Prostate gland (tissue), 2 donors: ENCODE measurements at regions not wholly inside any gene's neighbourhood (a gene's known extent, or its start where the extent isn't known, plus 50 kb on each side); places are given as distances from the start of the nearest gene placed in this dataset.

Experiments used
- DNase-seq: peaks from one replicate; pipeline ENCODE4 v3.0.0-alpha.2; 2019; ENCODE audit warnings: low spot score
- H3K27ac ChIP-seq, 2 donors: fragments of 200-600 bp; sonication (generic); 2 replicates each; pipeline ENCODE4 v1.5.1; 2017 to 2019
- H3K27me3 ChIP-seq: fragments of 200-600 bp; sonication (generic); replicated peaks from 2 replicates; pipeline ENCODE4 v1.5.1; 2019; ENCODE audit not compliant: insufficient read depth
- H3K36me3 ChIP-seq, 2 donors: fragments of 200-600 bp; sonication (generic); 1 replicate in 1 of 2; 2 replicates in 1 of 2; pipeline versions ENCODE4 v1.5.1 to v1.8.1; 2017 to 2019
- H3K4me1 ChIP-seq: fragments of 200-600 bp; sonication (generic); replicated peaks from 2 replicates; pipeline ENCODE4 v1.5.1; 2019
- H3K4me3 ChIP-seq, 2 donors: fragments of 200-600 bp; sonication (generic); 2 replicates each; pipeline ENCODE4 v1.5.1; 2017 to 2019
- H3K9me3 ChIP-seq: fragments of 200-600 bp; sonication (generic); 2 replicates; pipeline ENCODE4 v1.5.1; 2017
- POLR2A ChIP-seq: fragments of 450-650 bp; IDR thresholded peaks from one replicate; pipeline ENCODE4 v1.6.1; 2016; ENCODE audit warnings: antibody characterized with exemption, mild to moderate bottlenecking
- POLR2AphosphoS5 ChIP-seq: sonication (generic); formaldehyde crosslinking; IDR thresholded peaks from one replicate; pipeline ENCODE4 v1.6.1; 2017; ENCODE audit warnings: antibody characterized with exemption
- WGBS: methylation state at CpG from one replicate; pipeline ENCODE4 v1.1.5; 2018; 5-methylcytosine and 5-hydroxymethylcytosine counted together
- intact Hi-C: fragments of 100-400 bp; cut with DNase I; formaldehyde crosslinking; loops from one replicate; pipeline ENCODE4 v1.14.2; 2022
- TF ChIP-seq, protein P1 (sequence below), 4 experiments: fragments of 200-600 bp in 2 of 4; fragments of 450-650 bp in 2 of 4; sonication (generic) in 2 of 4; IDR thresholded peaks; 1 replicate in 3 of 4; 2 replicates in 1 of 4; pipeline ENCODE4 v1.5.1; 2016 to 2019; ENCODE audit warnings: antibody characterized with exemption in 4 of 4, mild to moderate bottlenecking in 2 of 4, moderate library complexity in 2 of 4

GRCh38 chr1:17992800-17993199, 114.8 kb upstream of the IGSF21 start:
- H3K4me1 ChIP-seq, result no peaks in the 10 kb centered on the region
- H3K36me3 ChIP-seq, result no peaks in the 10 kb centered on the region
- no peaks in the 10 kb centered on the region for H3K27me3 ChIP-seq
- 88% methylated on average over 5 of the region's 5 CpGs for WGBS
- H3K9me3 ChIP-seq, result no peaks in the 10 kb centered on the region
- no peak overlapping the region for H3K4me3 ChIP-seq
- H3K27ac ChIP-seq, result no peak overlapping the region
- TF ChIP-seq POLR2AphosphoS5, result no peak
- TF ChIP-seq, protein P1, sequence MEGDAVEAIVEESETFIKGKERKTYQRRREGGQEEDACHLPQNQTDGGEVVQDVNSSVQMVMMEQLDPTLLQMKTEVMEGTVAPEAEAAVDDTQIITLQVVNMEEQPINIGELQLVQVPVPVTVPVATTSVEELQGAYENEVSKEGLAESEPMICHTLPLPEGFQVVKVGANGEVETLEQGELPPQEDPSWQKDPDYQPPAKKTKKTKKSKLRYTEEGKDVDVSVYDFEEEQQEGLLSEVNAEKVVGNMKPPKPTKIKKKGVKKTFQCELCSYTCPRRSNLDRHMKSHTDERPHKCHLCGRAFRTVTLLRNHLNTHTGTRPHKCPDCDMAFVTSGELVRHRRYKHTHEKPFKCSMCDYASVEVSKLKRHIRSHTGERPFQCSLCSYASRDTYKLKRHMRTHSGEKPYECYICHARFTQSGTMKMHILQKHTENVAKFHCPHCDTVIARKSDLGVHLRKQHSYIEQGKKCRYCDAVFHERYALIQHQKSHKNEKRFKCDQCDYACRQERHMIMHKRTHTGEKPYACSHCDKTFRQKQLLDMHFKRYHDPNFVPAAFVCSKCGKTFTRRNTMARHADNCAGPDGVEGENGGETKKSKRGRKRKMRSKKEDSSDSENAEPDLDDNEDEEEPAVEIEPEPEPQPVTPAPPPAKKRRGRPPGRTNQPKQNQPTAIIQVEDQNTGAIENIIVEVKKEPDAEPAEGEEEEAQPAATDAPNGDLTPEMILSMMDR (IDR thresholded peaks at IDR 0.05), result no peak
- TF ChIP-seq POLR2A, result no peak
- no peak for DNase-seq
- intact Hi-C loops, result no loop called here

- no peaks in the 10 kb centered on the region for H3K36me3 ChIP-seq
- H3K27me3 ChIP-seq, result no peaks in the 10 kb centered on the region
- TF ChIP-seq POLR2A (no peak), POLR2AphosphoS5 (no peak)
- TF ChIP-seq, protein P1 (IDR thresholded peaks at IDR 0.05), result no peak
- DNase-seq, result no peak
- H3K4me1 ChIP-seq, result no peaks in the 10 kb centered on the region
- intact Hi-C loops, result no loop called here
- H3K27ac ChIP-seq, result no peak overlapping the region
- no peaks in the 10 kb centered on the region for H3K9me3 ChIP-seq
- H3K4me3 ChIP-seq, result no peak overlapping the region
- WGBS, result 70% methylated on average over 5 of the region's 5 CpGs
Measured at GRCh38 chr1:17994046-17994445, 113.6 kb upstream of the IGSF21 start.

- H3K27me3 ChIP-seq, result no peaks in the 10 kb centered on the region
- WGBS, result 89% methylated on average over 1 of the region's 1 CpG
- no peak overlapping the region for H3K27ac ChIP-seq
- H3K4me1 ChIP-seq, result no peaks in the 10 kb centered on the region
- TF ChIP-seq, protein P1 (IDR thresholded peaks at IDR 0.05), result no peak
- TF ChIP-seq POLR2AphosphoS5 (no peak), POLR2A (no peak)
- DNase-seq, result no peak
- no peak overlapping the region for H3K4me3 ChIP-seq
- H3K36me3 ChIP-seq, result no peaks in the 10 kb centered on the region
- no peaks in the 10 kb centered on the region for H3K9me3 ChIP-seq
- intact Hi-C loops, result no loop called here
Measured at GRCh38 chr1:17995480-17995879, 112.1 kb upstream of the IGSF21 start.

GRCh38 chr1:17998889-17999288, 108.7 kb upstream of the IGSF21 start:
- WGBS, result 75% methylated on average over 6 of the region's 6 CpGs
- Histone ChIP-seq H3K36me3 (no peaks in the 10 kb centered on the region), H3K4me1 (no peaks in the 10 kb centered on the region), H3K27me3 (no peaks in the 10 kb centered on the region), H3K9me3 (no peaks in the 10 kb centered on the region), H3K4me3 (no peak overlapping the region), H3K27ac (no peak overlapping the region)
- intact Hi-C loops, result no loop called here
- TF ChIP-seq POLR2AphosphoS5, result no peak
- no peak for DNase-seq

- Histone ChIP-seq H3K9me3 (no peaks in the 10 kb centered on the region), H3K4me3 (no peak overlapping the region), H3K4me1 (no peaks in the 10 kb centered on the region), H3K36me3 (no peaks in the 10 kb centered on the region), H3K27me3 (no peaks in the 10 kb centered on the region), H3K27ac (no peak overlapping the region)
- 80% methylated on average over 3 of the region's 3 CpGs for WGBS
- intact Hi-C loops, result no loop called here
- DNase-seq, result no peak
- TF ChIP-seq, protein P1 (IDR thresholded peaks at IDR 0.05), result no peak
- no peak for TF ChIP-seq POLR2A
- TF ChIP-seq POLR2AphosphoS5, result no peak
Measured at GRCh38 chr1:17999884-18000283, 107.7 kb upstream of the IGSF21 start.
